CD4-positive, alpha-beta memory T cell (primary cell): ENCODE measurements at regions not wholly inside any gene's neighbourhood (a gene's known extent, or its start where the extent isn't known, plus 50 kb on each side); places are given as distances from the start of the nearest gene placed in this dataset.

Source experiments
- CTCF ChIA-PET: fragments of 350-600 bp; sonication (Branson Sonifier 250); formaldehyde crosslinking; loops from one replicate; lab custom pipeline; 2021; ENCODE audit warnings: inconsistent platforms; ENCODE audit not compliant: partially characterized antibody; lab: Charles Lee
- POLR2A ChIA-PET: fragments of 350-600 bp; sonication (Branson Sonifier 250); formaldehyde crosslinking; loops from one replicate; lab custom pipeline; 2021; ENCODE audit not compliant: partially characterized antibody; lab: Charles Lee
- DNase-seq, 5 donors: peaks; one replicate each; pipeline versions ENCODE4 v3.0.0 to v3.0.0-alpha.2; 2020 to 2022; ENCODE audit warnings: mixed read lengths in 1 of 5
- H3K27ac ChIP-seq: one replicate; pipeline ENCODE4 v1.7.0; 2013; ENCODE audit warnings: low read depth, low read length
- H3K27me3 ChIP-seq: 2 replicates; pipeline ENCODE4 v1.7.0; 2013; ENCODE audit warnings: mild to moderate bottlenecking, low read length, moderate library complexity; ENCODE audit not compliant: insufficient read depth
- H3K36me3 ChIP-seq: 2 replicates; pipeline ENCODE4 v1.7.0; 2013; ENCODE audit warnings: mild to moderate bottlenecking, low read length, moderate library complexity; ENCODE audit not compliant: insufficient read depth
- H3K4me1 ChIP-seq: 2 replicates; pipeline ENCODE4 v1.7.0; 2013; ENCODE audit warnings: mild to moderate bottlenecking, low read length, moderate library complexity; ENCODE audit not compliant: insufficient read depth
- H3K4me3 ChIP-seq, 2 donors: one replicate each; pipeline ENCODE4 v1.7.0; 2013; ENCODE audit warnings: low read length in 2 of 2, mild to moderate bottlenecking in 1 of 2
- H3K9me3 ChIP-seq, 2 donors: one replicate each; pipeline ENCODE4 v1.7.0; 2013; ENCODE audit warnings: low read length in 2 of 2, control low read depth in 1 of 2; ENCODE audit not compliant: control insufficient read depth in 1 of 2
- H3K27ac Mint-ChIP-seq, 7 donors: one replicate each; pipeline ENCODE4 v1.8.0; 2020 to 2021; ENCODE audit warnings: mixed read lengths in 7 of 7, mild to moderate bottlenecking in 6 of 7, inconsistent platforms in 3 of 7, moderate library complexity in 3 of 7
- H3K27me3 Mint-ChIP-seq, 2 donors: one replicate each; pipeline ENCODE4 v1.8.0; 2020 to 2021; ENCODE audit warnings: mixed read lengths in 2 of 2
- H3K36me3 Mint-ChIP-seq, 2 donors: one replicate each; pipeline ENCODE4 v1.8.0; 2020 to 2021; ENCODE audit warnings: mixed read lengths in 2 of 2, inconsistent platforms in 1 of 2, mild to moderate bottlenecking in 1 of 2
- H3K4me1 Mint-ChIP-seq, 4 donors: one replicate each; pipeline ENCODE4 v1.8.0; 2020 to 2021; ENCODE audit warnings: mixed read lengths in 4 of 4, mild to moderate bottlenecking in 1 of 4
- H3K4me3 Mint-ChIP-seq, 8 donors: one replicate each; pipeline ENCODE4 v1.8.0; 2020 to 2021; ENCODE audit warnings: mixed read lengths in 8 of 8, mild to moderate bottlenecking in 7 of 8, moderate library complexity in 6 of 8, inconsistent platforms in 3 of 8
- H3K9me3 Mint-ChIP-seq, 8 donors: one replicate each; pipeline ENCODE4 v1.8.0; 2020 to 2021; ENCODE audit warnings: mixed read lengths in 8 of 8, mild to moderate bottlenecking in 5 of 8, inconsistent platforms in 3 of 8, moderate library complexity in 1 of 8
- intact Hi-C: fragments of 100-400 bp; cut with micrococcal nuclease; formaldehyde crosslinking; loops from one replicate; pipeline ENCODE4 v1.15.1; 2023

GRCh38 chr2:67564076-67564475 is 166.9 kb downstream of the ETAA1 start:
- DNase-seq = no peak
- intact Hi-C loops = no loop called here
- ChIA-PET POLR2A (no interaction called here), CTCF (no interaction called here)
- H3K27ac ChIP-seq = no peak overlapping the region
- Mint-ChIP-seq H3K27ac (no peak overlapping the region), H3K9me3 (peaks cover 0 to 3% (median 0%) of the 10 kb centered on the region in 8 donors), H3K4me1 (no peaks in the 10 kb centered on the region), H3K4me3 (no peak overlapping the region), H3K27me3 (peaks cover 0 to 2% of the 10 kb centered on the region in 2 donors), H3K36me3 (no peaks in the 10 kb centered on the region)
- no peaks in the 10 kb centered on the region for H3K4me1 ChIP-seq
- H3K4me3 ChIP-seq = no peak overlapping the region
- H3K36me3 ChIP-seq = no peaks in the 10 kb centered on the region
- no peaks in the 10 kb centered on the region for H3K27me3 ChIP-seq
- no peaks in the 10 kb centered on the region for H3K9me3 ChIP-seq

- no peak overlapping the region for H3K4me3 ChIP-seq
- ChIA-PET POLR2A (no interaction called here), CTCF (no interaction called here)
- Mint-ChIP-seq H3K9me3 (peaks cover 0 to 3% (median 0%) of the 10 kb centered on the region in 8 donors), H3K27ac (no peak overlapping the region), H3K4me3 (no peak overlapping the region), H3K36me3 (no peaks in the 10 kb centered on the region), H3K4me1 (no peaks in the 10 kb centered on the region), H3K27me3 (peaks cover 0 to 2% of the 10 kb centered on the region in 2 donors)
- no peak for DNase-seq
- intact Hi-C loops = no loop called here
- H3K9me3 ChIP-seq = no peaks in the 10 kb centered on the region
- H3K36me3 ChIP-seq = no peaks in the 10 kb centered on the region
- no peaks in the 10 kb centered on the region for H3K4me1 ChIP-seq
- no peak overlapping the region for H3K27ac ChIP-seq
- no peaks in the 10 kb centered on the region for H3K27me3 ChIP-seq
These were observed 167.5 kb downstream of the ETAA1 start for GRCh38 chr2:67564626-67565025.

GRCh38 chr2:67565262-67565661 is 168.1 kb downstream of the ETAA1 start:
- Mint-ChIP-seq H3K36me3 (no peaks in the 10 kb centered on the region), H3K4me1 (no peaks in the 10 kb centered on the region), H3K9me3 (peaks cover 0 to 3% (median 0%) of the 10 kb centered on the region in 8 donors), H3K27me3 (peaks cover 0 to 2% of the 10 kb centered on the region in 2 donors), H3K27ac (no peak overlapping the region), H3K4me3 (no peak overlapping the region)
- Histone ChIP-seq H3K9me3 (no peaks in the 10 kb centered on the region), H3K4me3 (no peak overlapping the region), H3K27me3 (no peaks in the 10 kb centered on the region), H3K36me3 (no peaks in the 10 kb centered on the region), H3K27ac (no peak overlapping the region), H3K4me1 (no peaks in the 10 kb centered on the region)
- ChIA-PET POLR2A (no interaction called here), CTCF (no interaction called here)
- intact Hi-C loops = no loop called here
- DNase-seq = no peak

- Histone ChIP-seq H3K9me3 (no peaks in the 10 kb centered on the region), H3K4me1 (no peaks in the 10 kb centered on the region), H3K36me3 (no peaks in the 10 kb centered on the region), H3K27me3 (no peaks in the 10 kb centered on the region), H3K27ac (no peak overlapping the region), H3K4me3 (no peak overlapping the region)
- intact Hi-C loops = no loop called here
- CTCF ChIA-PET = no interaction called here
- POLR2A ChIA-PET = no interaction called here
- Mint-ChIP-seq H3K4me3 (no peak overlapping the region), H3K9me3 (peaks cover 0 to 3% (median 0%) of the 10 kb centered on the region in 8 donors), H3K27ac (no peak overlapping the region), H3K36me3 (no peaks in the 10 kb centered on the region), H3K27me3 (peaks cover 0 to 2% of the 10 kb centered on the region in 2 donors), H3K4me1 (no peaks in the 10 kb centered on the region)
- no peak for DNase-seq
These were observed 168.6 kb downstream of the ETAA1 start for GRCh38 chr2:67565761-67566160.

GRCh38 chr2:67566285-67566684 is 169.2 kb downstream of the ETAA1 start:
- Mint-ChIP-seq H3K9me3 (peaks cover 0 to 3% (median 0%) of the 10 kb centered on the region in 8 donors), H3K27ac (no peak overlapping the region), H3K4me3 (no peak overlapping the region), H3K36me3 (no peaks in the 10 kb centered on the region), H3K4me1 (no peaks in the 10 kb centered on the region), H3K27me3 (peaks cover 0 to 2% of the 10 kb centered on the region in 2 donors)
- DNase-seq = no peak
- no peaks in the 10 kb centered on the region for H3K9me3 ChIP-seq
- H3K36me3 ChIP-seq = no peaks in the 10 kb centered on the region
- POLR2A ChIA-PET = no interaction called here
- CTCF ChIA-PET = no interaction called here
- intact Hi-C loops = no loop called here
- H3K27ac ChIP-seq = no peak overlapping the region
- H3K4me1 ChIP-seq = no peaks in the 10 kb centered on the region
- H3K4me3 ChIP-seq = no peak overlapping the region
- H3K27me3 ChIP-seq = no peaks in the 10 kb centered on the region

GRCh38 chr2:67566958-67567635 is 170.0 kb downstream of the ETAA1 start:
- intact Hi-C loops = no loop called here
- H3K36me3 ChIP-seq = no peaks in the 10 kb centered on the region
- Mint-ChIP-seq H3K36me3 (no peaks in the 10 kb centered on the region), H3K27ac (no peak overlapping the region), H3K27me3 (no peaks in the 10 kb centered on the region), H3K4me1 (no peaks in the 10 kb centered on the region), H3K4me3 (no peak overlapping the region), H3K9me3 (peaks cover 0 to 3% (median 0%) of the 10 kb centered on the region in 8 donors)
- POLR2A ChIA-PET = no interaction called here
- no peaks in the 10 kb centered on the region for H3K4me1 ChIP-seq
- no peak overlapping the region for H3K4me3 ChIP-seq
- H3K9me3 ChIP-seq = no peaks in the 10 kb centered on the region
- CTCF ChIA-PET = no interaction called here
- H3K27me3 ChIP-seq = no peaks in the 10 kb centered on the region
- H3K27ac ChIP-seq = no peak overlapping the region
- DNase-seq = no peak

- Histone ChIP-seq H3K4me3 (no peak overlapping the region), H3K9me3 (no peaks in the 10 kb centered on the region), H3K36me3 (no peaks in the 10 kb centered on the region), H3K27ac (no peak overlapping the region), H3K27me3 (no peaks in the 10 kb centered on the region), H3K4me1 (no peaks in the 10 kb centered on the region)
- Mint-ChIP-seq H3K4me1 (no peaks in the 10 kb centered on the region), H3K27me3 (no peaks in the 10 kb centered on the region), H3K36me3 (no peaks in the 10 kb centered on the region), H3K27ac (no peak overlapping the region), H3K4me3 (no peak overlapping the region), H3K9me3 (peaks cover 0 to 6% (median 2%) of the 10 kb centered on the region in 8 donors)
- no peak for DNase-seq
- POLR2A ChIA-PET = no interaction called here
- CTCF ChIA-PET = no interaction called here
- intact Hi-C loops = no loop called here
These were observed 170.8 kb downstream of the ETAA1 start for GRCh38 chr2:67567886-67568285.
